ENCODE measurements at regions not wholly inside any gene's neighbourhood (a gene's known extent, or its start where the extent isn't known, plus 50 kb on each side); places are given as distances from the start of the nearest gene placed in this dataset.

- TF ChIP-seq EZH2 (IDR thresholded peaks at IDR 0.05) = no peak
- no peak for TF ChIP-seq POLR2AphosphoS5 (IDR thresholded peaks at IDR 0.05; ENCODE audit: borderline replicate concordance, low read depth, low read length)
- TF ChIP-seq FOXP2 (optimal IDR thresholded peaks at IDR 0.05; ENCODE audit: control extremely low read depth, extremely low read length, insufficient read depth) = no peak
Observed at GRCh38 chr13:73601708-73602107, 532.5 kb downstream of the KLF12 start.

Data from SK-N-MC (cell line).